Adrenal gland (tissue), 5 donors: ENCODE measurements at regions not wholly inside any gene's neighbourhood (a gene's known extent, or its start where the extent isn't known, plus 50 kb on each side); places are given as distances from the start of the nearest gene placed in this dataset.
"Not testable (repeated sequence)": the region's sequence is repeated elsewhere in the genome, so short reads cannot be mapped to it uniquely, and the experiment has no call there.

Source experiments
- CTCF ChIP-seq, 6 experiments: fragments of 450-650 bp in 4 of 6; fragments of 200-600 bp in 2 of 6; sonication (generic) in 1 of 6; IDR thresholded peaks; 1 replicate in 5 of 6; 2 replicates in 1 of 6; pipeline versions ENCODE4 v1.5.1 to v1.8.0; 2016 to 2021; ENCODE audit warnings: antibody characterized with exemption in 6 of 6, mild to moderate bottlenecking in 2 of 6, moderate library complexity in 1 of 6
- POLR2A ChIP-seq, 2 donors: fragments of 450-650 bp; IDR thresholded peaks; one replicate each; pipeline ENCODE4 v1.6.1; 2017; ENCODE audit warnings: antibody characterized with exemption in 2 of 2, mild to moderate bottlenecking in 2 of 2, moderate library complexity in 1 of 2
- donor health status: DM: no; HTN: no; CAD: no.

- TF ChIP-seq CTCF, POLR2A (IDR thresholded peaks at IDR 0.05): not testable (repeated sequence)
Measured at GRCh38 chr10:131385161-131385872, 73.8 kb upstream of the TCERG1L start.
